ENCODE measurements at regions not wholly inside any gene's neighbourhood (a gene's known extent, or its start where the extent isn't known, plus 50 kb on each side); places are given as distances from the start of the nearest gene placed in this dataset.

DNA sequence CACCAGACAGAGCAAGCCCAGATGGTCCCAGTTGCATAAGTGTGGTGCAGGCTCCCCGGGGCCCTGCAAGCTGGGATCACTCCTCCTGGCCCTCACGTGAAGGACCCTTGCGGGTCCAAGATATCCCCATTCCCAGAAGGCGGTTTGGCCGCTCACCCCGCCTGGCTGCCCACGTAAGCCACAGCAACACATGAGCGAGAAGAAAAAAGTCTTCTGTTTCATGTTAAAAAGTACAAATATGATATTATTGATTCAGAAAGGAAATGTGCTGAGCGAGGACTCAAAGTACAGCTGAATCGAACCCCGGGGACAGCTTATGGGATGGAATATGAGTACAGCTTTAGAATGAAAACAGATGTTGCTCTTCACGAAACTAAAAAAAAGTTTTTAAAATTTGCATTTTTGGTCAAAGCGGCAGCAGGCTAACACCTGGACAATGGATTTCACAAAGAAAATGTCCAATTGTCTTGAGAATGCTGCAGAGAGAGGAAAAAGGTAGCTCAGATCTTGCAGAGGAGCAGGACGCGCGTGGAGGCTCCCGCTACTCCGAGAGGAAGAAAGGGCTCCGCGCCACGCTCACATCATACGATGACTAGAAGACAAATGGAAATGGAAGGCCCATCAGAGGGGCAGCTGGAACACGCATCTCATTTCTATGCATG, 427.6 kb downstream of the IRX1 start:
- DNase-seq = no peak
- no peak overlapping the region for H2BK12ac ChIP-seq (ENCODE audit: insufficient read length, low read depth, low read length)
- H2BK5ac ChIP-seq (ENCODE audit: insufficient read length, low read length) = no peak overlapping the region
- H3K18ac ChIP-seq (ENCODE audit: insufficient read length, low read depth, low read length) = no peak overlapping the region
- no peak overlapping the region for H4K8ac ChIP-seq (replicated peaks; ENCODE audit: insufficient read length, low read depth, low read length)
- H3K27me3 Mint-ChIP-seq (ENCODE audit: low read depth) = no peaks in the 10 kb centered on the region; the same call in 1 of the 2 replicates
- H3K4me1 ChIP-seq (ENCODE audit: insufficient read depth, low read length) = peaks cover 3% of the 10 kb centered on the region; the same call in 1 of the 2 replicates
- no peaks in the 10 kb centered on the region for H4K20me1 ChIP-seq (ENCODE audit: control insufficient read depth, insufficient read depth, insufficient read length)
- no peaks in the 10 kb centered on the region for H3K36me3 Mint-ChIP-seq (ENCODE audit: insufficient read depth in 1 of 3, low read depth in 3 of 3)
- no peak overlapping the region for H3K14ac ChIP-seq (ENCODE audit: insufficient read depth, low read length)
- TF ChIP-seq, protein P1, sequence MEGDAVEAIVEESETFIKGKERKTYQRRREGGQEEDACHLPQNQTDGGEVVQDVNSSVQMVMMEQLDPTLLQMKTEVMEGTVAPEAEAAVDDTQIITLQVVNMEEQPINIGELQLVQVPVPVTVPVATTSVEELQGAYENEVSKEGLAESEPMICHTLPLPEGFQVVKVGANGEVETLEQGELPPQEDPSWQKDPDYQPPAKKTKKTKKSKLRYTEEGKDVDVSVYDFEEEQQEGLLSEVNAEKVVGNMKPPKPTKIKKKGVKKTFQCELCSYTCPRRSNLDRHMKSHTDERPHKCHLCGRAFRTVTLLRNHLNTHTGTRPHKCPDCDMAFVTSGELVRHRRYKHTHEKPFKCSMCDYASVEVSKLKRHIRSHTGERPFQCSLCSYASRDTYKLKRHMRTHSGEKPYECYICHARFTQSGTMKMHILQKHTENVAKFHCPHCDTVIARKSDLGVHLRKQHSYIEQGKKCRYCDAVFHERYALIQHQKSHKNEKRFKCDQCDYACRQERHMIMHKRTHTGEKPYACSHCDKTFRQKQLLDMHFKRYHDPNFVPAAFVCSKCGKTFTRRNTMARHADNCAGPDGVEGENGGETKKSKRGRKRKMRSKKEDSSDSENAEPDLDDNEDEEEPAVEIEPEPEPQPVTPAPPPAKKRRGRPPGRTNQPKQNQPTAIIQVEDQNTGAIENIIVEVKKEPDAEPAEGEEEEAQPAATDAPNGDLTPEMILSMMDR (conservative IDR thresholded peaks at IDR 0.05) = no peak
- H3K27me3 ChIP-seq (ENCODE audit: insufficient read depth, low read length) = no peaks in the 10 kb centered on the region
- no peak overlapping the region for H2AFZ ChIP-seq (ENCODE audit: low read length)
- H3K79me1 ChIP-seq (ENCODE audit: insufficient read depth, low read depth, low read length, poor library complexity, severe bottlenecking) = no peaks in the 10 kb centered on the region
- H3K9ac ChIP-seq (ENCODE audit: extremely low read depth, insufficient read length, low read length) = no peak overlapping the region
- WGBS (ENCODE audit: extremely low coverage, insufficient read length, low lambda C conversion rate) = no CpG with 5 or more reads among the region's 23 CpGs
- no peak overlapping the region for H3K4me3 Mint-ChIP-seq
- H3K9me3 Mint-ChIP-seq = no peaks in the 10 kb centered on the region
- H4K91ac ChIP-seq (ENCODE audit: insufficient read length, low read depth, low read length) = no peak overlapping the region
- H3K27ac ChIP-seq (ENCODE audit: insufficient read length, low read depth, low read length) = no peak overlapping the region
- no peaks in the 10 kb centered on the region for H3K23me2 ChIP-seq (ENCODE audit: insufficient read length, low read depth, low read length, poor library complexity, severe bottlenecking)
- no peak overlapping the region for H2AK5ac ChIP-seq (ENCODE audit: insufficient read length, low read length)
- no peak overlapping the region for H2BK120ac ChIP-seq (ENCODE audit: low read depth, low read length, poor library complexity, severe bottlenecking)
- no peak overlapping the region for H3K4ac ChIP-seq (ENCODE audit: low read depth, low read length)
- no peak overlapping the region for H2BK15ac ChIP-seq (ENCODE audit: low read depth, low read length)
- no peaks in the 10 kb centered on the region for H3K9me3 ChIP-seq (ENCODE audit: control insufficient read depth, low read depth, low read length)
- no peak overlapping the region for H3K23ac ChIP-seq (ENCODE audit: insufficient read length, low read depth, low read length)
- peaks cover 7 to 15% of the 10 kb centered on the region in 2 experiments for H3K4me1 Mint-ChIP-seq
- H3T11ph ChIP-seq (ENCODE audit: low read length) = no peak overlapping the region
- H4K5ac ChIP-seq (ENCODE audit: insufficient read length, low read depth, low read length) = no peak overlapping the region
- no peak overlapping the region for H3K27ac Mint-ChIP-seq
- no peak overlapping the region for H3K56ac ChIP-seq (ENCODE audit: insufficient read length, low read depth, low read length)
- H2BK20ac ChIP-seq (ENCODE audit: low read depth, low read length, poor library complexity, severe bottlenecking) = no peak overlapping the region
- H3K79me2 ChIP-seq (ENCODE audit: insufficient read depth, low read length) = no peaks in the 10 kb centered on the region; the same call in 1 of the 2 replicates
- no peak overlapping the region for H3K4me2 ChIP-seq (ENCODE audit: insufficient read depth, insufficient read length, low read length)

All from H9 (cell line).